SK-N-SH (cell line): ENCODE measurements at regions not wholly inside any gene's neighbourhood (a gene's known extent, or its start where the extent isn't known, plus 50 kb on each side); places are given as distances from the start of the nearest gene placed in this dataset.

Experiments used
- FOXJ3 ChIP-seq: sonication (generic); formaldehyde crosslinking; IDR thresholded peaks from 2 replicates; pipeline ENCODE4 v1.5.1; 2020; ENCODE audit warnings: mild to moderate bottlenecking, missing genetic modification reagents
- FOXM1 ChIP-seq: IDR thresholded peaks from 2 replicates; pipeline ENCODE4 v1.4.0; 2012; ENCODE audit warnings: low read depth, mild to moderate bottlenecking
- RCOR1 ChIP-seq: fragments of 150-350 bp; IDR thresholded peaks from 2 replicates; pipeline ENCODE4 v1.6.1; 2017; ENCODE audit warnings: antibody characterized with exemption, low read length
- SIN3A ChIP-seq: IDR thresholded peaks from 2 replicates; pipeline ENCODE4 v1.6.1; 2012; ENCODE audit warnings: low read depth, mild to moderate bottlenecking, low read length, moderate library complexity, borderline replicate concordance
- ZBTB33 ChIP-seq: IDR thresholded peaks from 2 replicates; pipeline ENCODE4 v1.4.0; 2012; ENCODE audit warnings: low read depth, borderline replicate concordance
- TF ChIP-seq, protein P1 (sequence below): fragments of 200-600 bp; sonication (generic); IDR thresholded peaks from 2 replicates; pipeline ENCODE4 v1.6.1; 2017; ENCODE audit warnings: antibody characterized with exemption, mild to moderate bottlenecking, moderate library complexity
- TF ChIP-seq, protein P2 (sequence below): IDR thresholded peaks from 2 replicates; pipeline ENCODE4 v1.6.1; 2012; ENCODE audit warnings: mild to moderate bottlenecking, low read depth, low read length, moderate library complexity

DNA sequence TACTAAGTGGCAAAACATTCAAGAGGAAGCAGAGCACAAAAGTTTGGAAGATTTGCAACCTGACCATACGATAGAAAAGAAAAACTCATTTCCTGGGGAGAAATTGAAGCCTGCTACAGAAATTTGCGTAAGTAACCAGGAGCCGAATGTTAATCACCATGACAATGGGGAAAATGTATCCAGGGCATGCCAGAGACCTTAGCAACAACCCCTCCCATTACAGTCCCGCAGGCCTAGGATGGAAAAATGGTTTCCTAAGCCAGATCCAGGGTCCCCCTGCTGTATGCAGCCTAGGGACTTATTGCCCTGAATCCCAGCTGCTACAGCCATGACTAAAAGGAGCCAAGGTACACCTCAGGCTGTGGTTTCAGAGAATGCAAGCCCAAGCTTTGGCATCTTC lies 472.2 kb upstream of the KLHL4 start:
- no peak for TF ChIP-seq FOXM1
- no peak for TF ChIP-seq FOXJ3 (CRISPR knock-in tag)
- TF ChIP-seq, protein P1, sequence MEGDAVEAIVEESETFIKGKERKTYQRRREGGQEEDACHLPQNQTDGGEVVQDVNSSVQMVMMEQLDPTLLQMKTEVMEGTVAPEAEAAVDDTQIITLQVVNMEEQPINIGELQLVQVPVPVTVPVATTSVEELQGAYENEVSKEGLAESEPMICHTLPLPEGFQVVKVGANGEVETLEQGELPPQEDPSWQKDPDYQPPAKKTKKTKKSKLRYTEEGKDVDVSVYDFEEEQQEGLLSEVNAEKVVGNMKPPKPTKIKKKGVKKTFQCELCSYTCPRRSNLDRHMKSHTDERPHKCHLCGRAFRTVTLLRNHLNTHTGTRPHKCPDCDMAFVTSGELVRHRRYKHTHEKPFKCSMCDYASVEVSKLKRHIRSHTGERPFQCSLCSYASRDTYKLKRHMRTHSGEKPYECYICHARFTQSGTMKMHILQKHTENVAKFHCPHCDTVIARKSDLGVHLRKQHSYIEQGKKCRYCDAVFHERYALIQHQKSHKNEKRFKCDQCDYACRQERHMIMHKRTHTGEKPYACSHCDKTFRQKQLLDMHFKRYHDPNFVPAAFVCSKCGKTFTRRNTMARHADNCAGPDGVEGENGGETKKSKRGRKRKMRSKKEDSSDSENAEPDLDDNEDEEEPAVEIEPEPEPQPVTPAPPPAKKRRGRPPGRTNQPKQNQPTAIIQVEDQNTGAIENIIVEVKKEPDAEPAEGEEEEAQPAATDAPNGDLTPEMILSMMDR, result no peak
- no peak for TF ChIP-seq RCOR1
- TF ChIP-seq SIN3A, result no peak
- TF ChIP-seq, protein P2, sequence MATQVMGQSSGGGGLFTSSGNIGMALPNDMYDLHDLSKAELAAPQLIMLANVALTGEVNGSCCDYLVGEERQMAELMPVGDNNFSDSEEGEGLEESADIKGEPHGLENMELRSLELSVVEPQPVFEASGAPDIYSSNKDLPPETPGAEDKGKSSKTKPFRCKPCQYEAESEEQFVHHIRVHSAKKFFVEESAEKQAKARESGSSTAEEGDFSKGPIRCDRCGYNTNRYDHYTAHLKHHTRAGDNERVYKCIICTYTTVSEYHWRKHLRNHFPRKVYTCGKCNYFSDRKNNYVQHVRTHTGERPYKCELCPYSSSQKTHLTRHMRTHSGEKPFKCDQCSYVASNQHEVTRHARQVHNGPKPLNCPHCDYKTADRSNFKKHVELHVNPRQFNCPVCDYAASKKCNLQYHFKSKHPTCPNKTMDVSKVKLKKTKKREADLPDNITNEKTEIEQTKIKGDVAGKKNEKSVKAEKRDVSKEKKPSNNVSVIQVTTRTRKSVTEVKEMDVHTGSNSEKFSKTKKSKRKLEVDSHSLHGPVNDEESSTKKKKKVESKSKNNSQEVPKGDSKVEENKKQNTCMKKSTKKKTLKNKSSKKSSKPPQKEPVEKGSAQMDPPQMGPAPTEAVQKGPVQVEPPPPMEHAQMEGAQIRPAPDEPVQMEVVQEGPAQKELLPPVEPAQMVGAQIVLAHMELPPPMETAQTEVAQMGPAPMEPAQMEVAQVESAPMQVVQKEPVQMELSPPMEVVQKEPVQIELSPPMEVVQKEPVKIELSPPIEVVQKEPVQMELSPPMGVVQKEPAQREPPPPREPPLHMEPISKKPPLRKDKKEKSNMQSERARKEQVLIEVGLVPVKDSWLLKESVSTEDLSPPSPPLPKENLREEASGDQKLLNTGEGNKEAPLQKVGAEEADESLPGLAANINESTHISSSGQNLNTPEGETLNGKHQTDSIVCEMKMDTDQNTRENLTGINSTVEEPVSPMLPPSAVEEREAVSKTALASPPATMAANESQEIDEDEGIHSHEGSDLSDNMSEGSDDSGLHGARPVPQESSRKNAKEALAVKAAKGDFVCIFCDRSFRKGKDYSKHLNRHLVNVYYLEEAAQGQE, result no peak
- no peak for TF ChIP-seq ZBTB33
